HCT116 (cell line): ENCODE measurements at regions not wholly inside any gene's neighbourhood (a gene's known extent, or its start where the extent isn't known, plus 50 kb on each side); places are given as distances from the start of the nearest gene placed in this dataset.

ENCODE experiments used
- ATAC-seq: fragments of 200-7000 bp; cut with Tn5 transposase; 2 replicates; pipeline ENCODE4 v1.9.1; 2020; ENCODE audit warnings: mild to moderate bottlenecking, moderate library complexity
- BruUV-seq: library from RNA; stranded (reverse); fragments of 400-500 nt; replicated peaks from 2 replicates; lab custom pipeline; 2021; lab: Mats Ljungman, UMichigan
- CTCF ChIA-PET: fragments of 300-600 bp; sonication (Branson Sonifier 250); formaldehyde crosslinking; loops from one replicate; lab custom pipeline; 2021; ENCODE audit warnings: antibody characterized with exemption; lab: Charles Lee
- POLR2A ChIA-PET: fragments of 300-600, 350-600 bp; sonication (Branson Sonifier 250); formaldehyde crosslinking; loops from one replicate; lab custom pipeline; 2021; ENCODE audit warnings: antibody characterized with exemption; lab: Charles Lee
- RAD21 ChIA-PET, 2 experiments: fragments of 300-600 bp; sonication (Branson Sonifier 250); formaldehyde crosslinking; loops; one replicate each; lab custom pipeline; 2023; ENCODE audit warnings: low total read pairs in 2 of 2; ENCODE audit not compliant: uncharacterized antibody in 2 of 2, unreplicated experiment in 2 of 2, low non-redundant PET in 1 of 2; lab: Charles Lee
- DNase-seq: peaks from one replicate; pipeline ENCODE4 v3.0.0-alpha.2; 2010; ENCODE audit warnings: low read depth, low spot score
- H2AFZ ChIP-seq: fragments of 200-600 bp; shearing (Covaris generic), sonication (generic); 2 replicates; pipeline ENCODE4 v1.6.1; 2017; ENCODE audit warnings: low read depth, mixed run types, mixed read lengths, antibody characterized with exemption, low read length; ENCODE audit not compliant: poor library complexity, severe bottlenecking
- H3K27ac ChIP-seq: 2 replicates; pipeline ENCODE4 v1.5.1; 2012; ENCODE audit warnings: low read depth, low read length
- H3K27me3 ChIP-seq: fragments of 200-600 bp; sonication (generic); 2 replicates; pipeline ENCODE4 v1.6.1; 2016; ENCODE audit warnings: mixed run types, low read length, mixed read lengths; ENCODE audit not compliant: insufficient read depth
- H3K36me3 ChIP-seq, 2 experiments: fragments of 200-500 bp in 1 of 2; fragments of 200-600 bp in 1 of 2; sonication (Bioruptor generic) in 1 of 2; sonication (generic) in 1 of 2; 2 replicates each; pipeline versions ENCODE4 v1.5.1 to v1.6.1; 2014 to 2016; ENCODE audit warnings: low read length in 2 of 2, inconsistent platforms in 1 of 2, mixed read lengths in 1 of 2, mixed run types in 1 of 2; ENCODE audit not compliant: insufficient read depth in 2 of 2, control insufficient read depth in 1 of 2
- H3K4me1 ChIP-seq, 2 experiments: fragments of 200-600 bp in 1 of 2; sonication (generic) in 1 of 2; 2 replicates each; pipeline versions ENCODE4 v1.5.1 to v1.6.1; 2012 to 2017; ENCODE audit warnings: low read length in 2 of 2, inconsistent platforms in 1 of 2, mild to moderate bottlenecking in 1 of 2, mixed read lengths in 1 of 2, mixed run types in 1 of 2, moderate library complexity in 1 of 2; ENCODE audit not compliant: insufficient read depth in 2 of 2, control insufficient read depth in 1 of 2
- H3K4me2 ChIP-seq: fragments of 200-600 bp; sonication (generic); 2 replicates; pipeline ENCODE4 v1.6.1; 2017; ENCODE audit warnings: mixed run types, low read length, mixed read lengths
- H3K4me3 ChIP-seq, 2 experiments: fragments of 200-600 bp in 1 of 2; sonication (generic) in 1 of 2; replicated peaks in 1 of 2; 2 replicates each; pipeline ENCODE4 v1.5.1; 2011 to 2016; ENCODE audit warnings: low read length in 2 of 2, control low read depth in 1 of 2, low read depth in 1 of 2, mild to moderate bottlenecking in 1 of 2, mixed read lengths in 1 of 2, mixed run types in 1 of 2
- H3K79me2 ChIP-seq: fragments of 200-600 bp; sonication (generic); 2 replicates; pipeline ENCODE4 v1.6.1; 2017; ENCODE audit warnings: mild to moderate bottlenecking, mixed run types, low read length, moderate library complexity, mixed read lengths; ENCODE audit not compliant: insufficient read depth
- H3K9ac ChIP-seq: fragments of 200-600 bp; sonication (generic); 2 replicates; pipeline ENCODE4 v1.6.1; 2016; ENCODE audit warnings: low read length, mixed read lengths
- H3K9me2 ChIP-seq: fragments of 200-600 bp; sonication (generic), shearing (Covaris generic); 2 replicates; pipeline ENCODE4 v1.6.1; 2017; ENCODE audit warnings: mixed run types, mild to moderate bottlenecking, moderate library complexity; ENCODE audit not compliant: insufficient read depth
- H3K9me3 ChIP-seq, 2 experiments: fragments of 200-500 bp in 1 of 2; fragments of 200-600 bp in 1 of 2; sonication (Bioruptor generic) in 1 of 2; sonication (generic) in 1 of 2; 2 replicates each; pipeline ENCODE4 v1.6.1; 2014 to 2017; ENCODE audit warnings: low read length in 2 of 2, mixed read lengths in 2 of 2, inconsistent platforms in 1 of 2, low read depth in 1 of 2, mild to moderate bottlenecking in 1 of 2, mixed run types in 1 of 2, moderate library complexity in 1 of 2; ENCODE audit not compliant: control insufficient read depth in 1 of 2, insufficient read depth in 1 of 2
- H4K20me1 ChIP-seq: fragments of 200-600 bp; sonication (generic), shearing (Covaris generic); 2 replicates; pipeline ENCODE4 v1.6.1; 2017; ENCODE audit warnings: mixed run types, mild to moderate bottlenecking, moderate library complexity; ENCODE audit not compliant: insufficient read depth
- CBX3 ChIP-seq: IDR thresholded peaks from 2 replicates; pipeline ENCODE4 v1.6.1; 2012; ENCODE audit warnings: low read depth
- CEBPB ChIP-seq: IDR thresholded peaks from 2 replicates; pipeline ENCODE4 v1.6.1; 2012; ENCODE audit warnings: low read depth
- EGR1 ChIP-seq: IDR thresholded peaks from 2 replicates; pipeline ENCODE4 v1.6.1; 2012; ENCODE audit warnings: low read depth
- ELF1 ChIP-seq: IDR thresholded peaks from 2 replicates; pipeline ENCODE4 v1.6.1; 2012; ENCODE audit warnings: low read depth, borderline replicate concordance
- EZH2 ChIP-seq: fragments of 200-600 bp; sonication (generic); IDR thresholded peaks from 2 replicates; pipeline ENCODE4 v1.6.1; 2017; ENCODE audit warnings: antibody characterized with exemption, mixed run types
- FOSL1 ChIP-seq: IDR thresholded peaks from 2 replicates; pipeline ENCODE4 v1.6.1; 2012; ENCODE audit warnings: low read depth
- JUND ChIP-seq: IDR thresholded peaks from 2 replicates; pipeline ENCODE4 v1.6.1; 2012
- POLR2A ChIP-seq: IDR thresholded peaks from 2 replicates; pipeline ENCODE4 v1.7.0; 2011; ENCODE audit warnings: borderline replicate concordance; ENCODE audit not compliant: insufficient read depth, insufficient read length; ENCODE audit errors: extremely low read depth
- POLR2AphosphoS5 ChIP-seq: IDR thresholded peaks from 2 replicates; pipeline ENCODE4 v1.6.1; 2011; ENCODE audit warnings: mild to moderate bottlenecking, low read depth, low read length, moderate library complexity
- RAD21 ChIP-seq: IDR thresholded peaks from 2 replicates; pipeline ENCODE4 v1.6.1; 2012; ENCODE audit warnings: low read depth, mild to moderate bottlenecking
- SP1 ChIP-seq: IDR thresholded peaks from 2 replicates; pipeline ENCODE4 v1.6.1; 2012; ENCODE audit warnings: low read depth
- TCF7L2 ChIP-seq: IDR thresholded peaks from 2 replicates; pipeline ENCODE4 v1.7.0; 2011; ENCODE audit warnings: borderline replicate concordance, inconsistent platforms; ENCODE audit not compliant: insufficient read depth, insufficient read length; ENCODE audit errors: extremely low read depth
- YY1 ChIP-seq: IDR thresholded peaks from 2 replicates; pipeline ENCODE4 v1.6.1; 2011; ENCODE audit warnings: low read length, low read depth, moderate library complexity, mild to moderate bottlenecking; ENCODE audit not compliant: insufficient replicate concordance; ENCODE audit errors: extremely low read depth
- ZFX ChIP-seq: fragments of 450-650 bp; IDR thresholded peaks from 2 replicates; pipeline ENCODE4 v1.6.1; 2017
- intact Hi-C: fragments of 100-400 bp; cut with micrococcal nuclease; formaldehyde crosslinking; loops from 2 replicates; pipeline ENCODE4 v1.10.0; 2022
- TF ChIP-seq, protein P1 (sequence below): IDR thresholded peaks from 2 replicates; pipeline ENCODE4 v1.6.1; 2012; ENCODE audit warnings: low read depth
- TF ChIP-seq, protein P2 (sequence below): IDR thresholded peaks from 2 replicates; pipeline ENCODE4 v1.6.1; 2012
- TF ChIP-seq, protein P3 (sequence below): IDR thresholded peaks from 2 replicates; pipeline ENCODE4 v1.6.1; 2011; ENCODE audit warnings: mild to moderate bottlenecking, low read length, moderate library complexity; ENCODE audit not compliant: insufficient replicate concordance; ENCODE audit errors: extremely low read depth

DNA sequence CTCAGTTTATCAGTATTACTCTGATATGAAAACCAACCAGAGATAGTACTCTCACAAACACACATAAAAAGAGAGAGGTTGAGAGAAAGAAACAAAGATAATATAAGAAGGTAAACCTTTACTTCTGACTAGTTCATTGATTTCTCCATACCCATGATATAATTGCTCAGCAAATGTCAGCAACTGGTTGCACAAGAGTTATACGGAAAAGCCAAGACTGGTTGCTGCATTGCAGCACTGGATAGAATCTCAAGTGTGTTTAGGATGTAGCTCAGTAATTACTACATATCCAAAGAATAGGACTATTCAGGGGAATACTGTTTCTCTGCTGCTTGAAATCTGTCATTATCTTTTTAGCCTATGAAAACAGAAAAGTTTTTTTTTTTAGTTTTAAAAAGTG, 1332.8 kb downstream of the OLFM4 start:
- ChIA-PET CTCF (no interaction called here), RAD21 (no interaction called here), POLR2A (no interaction called here)
- Histone ChIP-seq H3K27ac (no peak overlapping the region), H3K9ac (no peak overlapping the region), H3K4me3 (no peak overlapping the region), H3K36me3 (no peaks in the 10 kb centered on the region), H3K4me1 (no peaks in the 10 kb centered on the region), H3K9me2 (no peaks in the 10 kb centered on the region), H3K79me2 (no peaks in the 10 kb centered on the region), H3K27me3 (no peaks in the 10 kb centered on the region), H2AFZ (no peak overlapping the region), H3K9me3 (peaks cover 0 to 21% of the 10 kb centered on the region in 2 experiments; a peak in 3 of 4 replicates), H4K20me1 (no peaks in the 10 kb centered on the region), H3K4me2 (no peak overlapping the region)
- ATAC-seq (no peak), DNase-seq (no peak)
- BruUV-seq, result no TSS peak
- no peak for TF ChIP-seq CBX3
- intact Hi-C loops, result no loop called here

DNA sequence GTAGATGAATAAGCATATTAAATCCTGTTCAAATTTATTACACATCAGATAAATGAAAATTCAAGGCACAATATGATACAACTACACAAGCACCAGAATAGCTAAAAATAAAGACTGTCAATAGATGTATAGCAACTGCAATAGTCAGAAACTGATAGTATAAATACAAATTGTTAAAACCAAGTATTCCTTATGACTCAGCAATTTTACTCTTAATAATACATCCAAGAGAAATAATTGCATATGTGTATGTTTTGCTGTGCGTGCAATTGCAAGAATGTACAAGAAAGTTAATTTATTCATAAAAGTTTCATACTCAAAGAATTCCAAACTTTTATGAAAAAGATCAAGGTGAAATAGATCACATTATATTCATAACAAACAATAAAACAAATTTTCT, 1338.1 kb downstream of the OLFM4 start:
- ChIA-PET POLR2A (no interaction called here), CTCF (no interaction called here), RAD21 (no interaction called here)
- H3K9me3 ChIP-seq, result peaks cover 8% of the 10 kb centered on the region in 2 experiments; a peak in 3 of 4 replicates
- DNase-seq (no peak), ATAC-seq (no peak)
- no peak overlapping the region for H3K27ac ChIP-seq
- no TSS peak for BruUV-seq
- H3K9me2 ChIP-seq, result no peaks in the 10 kb centered on the region
- no peak overlapping the region for H3K4me3 ChIP-seq
- no peak overlapping the region for H3K9ac ChIP-seq
- no peak overlapping the region for H2AFZ ChIP-seq
- H3K36me3 ChIP-seq, result no peaks in the 10 kb centered on the region
- no peaks in the 10 kb centered on the region for H4K20me1 ChIP-seq
- no peaks in the 10 kb centered on the region for H3K27me3 ChIP-seq
- intact Hi-C loops, result no loop called here
- no peaks in the 10 kb centered on the region for H3K4me1 ChIP-seq
- no peak overlapping the region for H3K4me2 ChIP-seq
- H3K79me2 ChIP-seq, result no peaks in the 10 kb centered on the region
- no peak for TF ChIP-seq CBX3
- TF ChIP-seq FOSL1, result no peak
- no peak for TF ChIP-seq EZH2
- TF ChIP-seq ELF1, result no peak
- TF ChIP-seq POLR2A, result no peak
- TF ChIP-seq TCF7L2, result no peak
- TF ChIP-seq, protein P1, sequence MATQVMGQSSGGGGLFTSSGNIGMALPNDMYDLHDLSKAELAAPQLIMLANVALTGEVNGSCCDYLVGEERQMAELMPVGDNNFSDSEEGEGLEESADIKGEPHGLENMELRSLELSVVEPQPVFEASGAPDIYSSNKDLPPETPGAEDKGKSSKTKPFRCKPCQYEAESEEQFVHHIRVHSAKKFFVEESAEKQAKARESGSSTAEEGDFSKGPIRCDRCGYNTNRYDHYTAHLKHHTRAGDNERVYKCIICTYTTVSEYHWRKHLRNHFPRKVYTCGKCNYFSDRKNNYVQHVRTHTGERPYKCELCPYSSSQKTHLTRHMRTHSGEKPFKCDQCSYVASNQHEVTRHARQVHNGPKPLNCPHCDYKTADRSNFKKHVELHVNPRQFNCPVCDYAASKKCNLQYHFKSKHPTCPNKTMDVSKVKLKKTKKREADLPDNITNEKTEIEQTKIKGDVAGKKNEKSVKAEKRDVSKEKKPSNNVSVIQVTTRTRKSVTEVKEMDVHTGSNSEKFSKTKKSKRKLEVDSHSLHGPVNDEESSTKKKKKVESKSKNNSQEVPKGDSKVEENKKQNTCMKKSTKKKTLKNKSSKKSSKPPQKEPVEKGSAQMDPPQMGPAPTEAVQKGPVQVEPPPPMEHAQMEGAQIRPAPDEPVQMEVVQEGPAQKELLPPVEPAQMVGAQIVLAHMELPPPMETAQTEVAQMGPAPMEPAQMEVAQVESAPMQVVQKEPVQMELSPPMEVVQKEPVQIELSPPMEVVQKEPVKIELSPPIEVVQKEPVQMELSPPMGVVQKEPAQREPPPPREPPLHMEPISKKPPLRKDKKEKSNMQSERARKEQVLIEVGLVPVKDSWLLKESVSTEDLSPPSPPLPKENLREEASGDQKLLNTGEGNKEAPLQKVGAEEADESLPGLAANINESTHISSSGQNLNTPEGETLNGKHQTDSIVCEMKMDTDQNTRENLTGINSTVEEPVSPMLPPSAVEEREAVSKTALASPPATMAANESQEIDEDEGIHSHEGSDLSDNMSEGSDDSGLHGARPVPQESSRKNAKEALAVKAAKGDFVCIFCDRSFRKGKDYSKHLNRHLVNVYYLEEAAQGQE, result no peak
- TF ChIP-seq POLR2AphosphoS5, result no peak
- TF ChIP-seq JUND, result no peak
- TF ChIP-seq ZFX, result no peak
- no peak for TF ChIP-seq EGR1
- TF ChIP-seq, protein P2, sequence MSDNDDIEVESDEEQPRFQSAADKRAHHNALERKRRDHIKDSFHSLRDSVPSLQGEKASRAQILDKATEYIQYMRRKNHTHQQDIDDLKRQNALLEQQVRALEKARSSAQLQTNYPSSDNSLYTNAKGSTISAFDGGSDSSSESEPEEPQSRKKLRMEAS, result no peak
- no peak for TF ChIP-seq RAD21
- no peak for TF ChIP-seq CEBPB
- TF ChIP-seq, protein P3, sequence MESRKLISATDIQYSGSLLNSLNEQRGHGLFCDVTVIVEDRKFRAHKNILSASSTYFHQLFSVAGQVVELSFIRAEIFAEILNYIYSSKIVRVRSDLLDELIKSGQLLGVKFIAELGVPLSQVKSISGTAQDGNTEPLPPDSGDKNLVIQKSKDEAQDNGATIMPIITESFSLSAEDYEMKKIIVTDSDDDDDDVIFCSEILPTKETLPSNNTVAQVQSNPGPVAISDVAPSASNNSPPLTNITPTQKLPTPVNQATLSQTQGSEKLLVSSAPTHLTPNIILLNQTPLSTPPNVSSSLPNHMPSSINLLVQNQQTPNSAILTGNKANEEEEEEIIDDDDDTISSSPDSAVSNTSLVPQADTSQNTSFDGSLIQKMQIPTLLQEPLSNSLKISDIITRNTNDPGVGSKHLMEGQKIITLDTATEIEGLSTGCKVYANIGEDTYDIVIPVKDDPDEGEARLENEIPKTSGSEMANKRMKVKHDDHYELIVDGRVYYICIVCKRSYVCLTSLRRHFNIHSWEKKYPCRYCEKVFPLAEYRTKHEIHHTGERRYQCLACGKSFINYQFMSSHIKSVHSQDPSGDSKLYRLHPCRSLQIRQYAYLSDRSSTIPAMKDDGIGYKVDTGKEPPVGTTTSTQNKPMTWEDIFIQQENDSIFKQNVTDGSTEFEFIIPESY, result no peak
- TF ChIP-seq SP1, result no peak
- no peak for TF ChIP-seq YY1
